Neuronal stem cell (in vitro differentiated cells): ENCODE measurements at regions not wholly inside any gene's neighbourhood (a gene's known extent, or its start where the extent isn't known, plus 50 kb on each side); places are given as distances from the start of the nearest gene placed in this dataset.
"Not testable (repeated sequence)": the region's sequence is repeated elsewhere in the genome, so short reads cannot be mapped to it uniquely, and the experiment has no call there.

Experiments used
- DNase-seq: peaks from one replicate; pipeline ENCODE4 v3.0.0-alpha.2; 2013; ENCODE audit warnings: low spot score
- H2AFZ ChIP-seq: one replicate; pipeline ENCODE4 v1.6.1; 2013; ENCODE audit warnings: mild to moderate bottlenecking, low read length, inconsistent platforms
- H2AK5ac ChIP-seq: 2 replicates; pipeline ENCODE4 v1.6.1; 2013; ENCODE audit warnings: low read depth, mild to moderate bottlenecking, inconsistent platforms, low read length, moderate library complexity, mixed read lengths
- H2BK120ac ChIP-seq: 2 replicates; pipeline ENCODE4 v1.6.1; 2013; ENCODE audit warnings: low read depth, mild to moderate bottlenecking, inconsistent platforms, low read length, moderate library complexity, mixed read lengths
- H2BK12ac ChIP-seq: one replicate; pipeline ENCODE4 v1.6.1; 2013; ENCODE audit warnings: low read length, inconsistent platforms
- H2BK15ac ChIP-seq: 2 replicates; pipeline ENCODE4 v1.6.1; 2013; ENCODE audit warnings: mild to moderate bottlenecking, low read length, inconsistent platforms, mixed read lengths
- H2BK5ac ChIP-seq: one replicate; pipeline ENCODE4 v1.6.1; 2013; ENCODE audit warnings: inconsistent platforms, mild to moderate bottlenecking, low read length, moderate library complexity
- H3K14ac ChIP-seq: one replicate; pipeline ENCODE4 v1.6.1; 2013; ENCODE audit warnings: low read length, inconsistent platforms
- H3K18ac ChIP-seq: 2 replicates; pipeline ENCODE4 v1.6.1; 2013; ENCODE audit warnings: low read length, inconsistent platforms
- H3K23ac ChIP-seq: 2 replicates; pipeline ENCODE4 v1.6.1; 2013; ENCODE audit warnings: low read depth, mild to moderate bottlenecking, mixed read lengths, low read length, inconsistent platforms; ENCODE audit not compliant: poor library complexity
- H3K27ac ChIP-seq: replicated peaks from 3 replicates; pipeline ENCODE4 v1.5.1; 2013; ENCODE audit warnings: low read length, inconsistent platforms
- H3K27me3 ChIP-seq, 3 experiments: 2 replicates each; pipeline ENCODE4 v1.6.1; 2013; ENCODE audit warnings: low read length in 3 of 3, mild to moderate bottlenecking in 2 of 3, inconsistent platforms in 1 of 3, low read depth in 1 of 3, mixed read lengths in 1 of 3, moderate library complexity in 1 of 3; ENCODE audit not compliant: control insufficient read depth in 3 of 3, insufficient read depth in 3 of 3
- H3K36me3 ChIP-seq, 2 donors: replicated peaks in 1 of 2; 2 replicates each; pipeline ENCODE4 v1.6.1; 2013; ENCODE audit warnings: low read length in 2 of 2; ENCODE audit not compliant: control insufficient read depth in 2 of 2, insufficient read depth in 2 of 2
- H3K4ac ChIP-seq: 2 replicates; pipeline ENCODE4 v1.6.1; 2013; ENCODE audit warnings: inconsistent platforms, mild to moderate bottlenecking, low read length, moderate library complexity
- H3K4me1 ChIP-seq, 2 donors: 1 replicate in 1 of 2; 2 replicates in 1 of 2; pipeline ENCODE4 v1.6.1; 2013; ENCODE audit warnings: low read length in 2 of 2, low read depth in 1 of 2; ENCODE audit not compliant: control insufficient read depth in 2 of 2, insufficient read depth in 1 of 2
- H3K4me2 ChIP-seq: one replicate; pipeline ENCODE4 v1.6.1; 2013; ENCODE audit warnings: mild to moderate bottlenecking, low read length, inconsistent platforms; ENCODE audit not compliant: insufficient read depth, poor library complexity, severe bottlenecking
- H3K4me3 ChIP-seq, 2 donors: 2 replicates each; pipeline ENCODE4 v1.5.1; 2013; ENCODE audit warnings: low read length in 2 of 2, mild to moderate bottlenecking in 2 of 2, inconsistent platforms in 1 of 2, moderate library complexity in 1 of 2
- H3K79me1 ChIP-seq: one replicate; pipeline ENCODE4 v1.6.1; 2013; ENCODE audit warnings: low read depth, mild to moderate bottlenecking, inconsistent platforms, low read length, moderate library complexity
- H3K9ac ChIP-seq: one replicate; pipeline ENCODE4 v1.6.1; 2013; ENCODE audit warnings: mild to moderate bottlenecking, low read depth, low read length, inconsistent platforms; ENCODE audit not compliant: poor library complexity
- H3K9me3 ChIP-seq, 2 donors: replicated peaks in 1 of 2; 2 replicates each; pipeline versions ENCODE3 to v1.6.1; 2013; ENCODE audit warnings: low read length in 2 of 2, mild to moderate bottlenecking in 2 of 2, inconsistent platforms in 1 of 2, low read depth in 1 of 2, mixed read lengths in 1 of 2, moderate library complexity in 1 of 2; ENCODE audit not compliant: control insufficient read depth in 2 of 2, insufficient read depth in 1 of 2
- H4K8ac ChIP-seq: one replicate; pipeline ENCODE4 v1.6.1; 2013; ENCODE audit warnings: low read depth, mild to moderate bottlenecking, inconsistent platforms, low read length, moderate library complexity
- H4K91ac ChIP-seq: one replicate; pipeline ENCODE4 v1.6.1; 2013; ENCODE audit warnings: low read length, low read depth, mild to moderate bottlenecking, inconsistent platforms; ENCODE audit not compliant: poor library complexity
- WGBS, 2 donors: extraction: QIAGEN DNeasy Blood & Tissue Kit; methylation state at CpG; one replicate each; pipeline ENCODE4 v1.1.7; 2013; ENCODE audit warnings: missing lambda C conversion rate in 2 of 2, mixed read lengths in 1 of 2; ENCODE audit not compliant: insufficient read length in 2 of 2, insufficient replicate concordance in 1 of 2; ENCODE audit errors: extremely low coverage in 2 of 2; 5-methylcytosine and 5-hydroxymethylcytosine counted together

DNA sequence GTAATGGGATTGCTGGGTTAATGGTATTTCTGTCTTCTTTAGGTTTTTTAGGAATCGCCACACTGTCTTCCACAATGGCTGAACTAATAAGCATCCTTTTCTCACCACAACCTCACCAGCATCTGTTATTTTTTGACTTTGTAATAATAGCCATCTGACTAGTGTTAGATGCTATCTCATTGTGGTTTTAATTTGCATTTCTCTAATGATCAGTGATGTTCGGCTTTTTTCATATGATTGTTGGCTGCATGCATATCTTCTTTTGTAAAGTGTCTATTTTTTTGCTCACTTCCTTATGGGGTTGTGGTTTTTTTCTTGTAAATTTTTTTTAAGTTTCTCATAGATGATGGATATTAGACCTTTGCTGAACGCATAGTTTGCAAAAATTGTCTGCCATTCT, 377.9 kb downstream of the GALC start:
- H4K8ac ChIP-seq, result no peak overlapping the region
- no peak overlapping the region for H3K4ac ChIP-seq
- no peak overlapping the region for H2BK120ac ChIP-seq
- H3K23ac ChIP-seq, result no peak overlapping the region
- H2AFZ ChIP-seq, result no peak overlapping the region
- no peak overlapping the region for H4K91ac ChIP-seq
- no peak overlapping the region for H3K27ac ChIP-seq
- H3K9ac ChIP-seq, result no peak overlapping the region
- H3K4me1 ChIP-seq, result no peaks in the 10 kb centered on the region
- no peak overlapping the region for H2AK5ac ChIP-seq
- WGBS, 2 donors, result no CpG with 5 or more reads among the region's 3 CpGs
- H3K9me3 ChIP-seq, result no peaks in the 10 kb centered on the region
- H3K14ac ChIP-seq, result no peak overlapping the region
- no peak for DNase-seq
- no peaks in the 10 kb centered on the region for H3K27me3 ChIP-seq
- no peaks in the 10 kb centered on the region for H3K36me3 ChIP-seq
- no peak overlapping the region for H3K4me3 ChIP-seq
- H2BK12ac ChIP-seq, result no peak overlapping the region
- no peak overlapping the region for H2BK5ac ChIP-seq
- no peak overlapping the region for H3K18ac ChIP-seq
- no peak overlapping the region for H2BK15ac ChIP-seq
- no peaks in the 10 kb centered on the region for H3K79me1 ChIP-seq
- H3K4me2 ChIP-seq, result no peak overlapping the region

DNA sequence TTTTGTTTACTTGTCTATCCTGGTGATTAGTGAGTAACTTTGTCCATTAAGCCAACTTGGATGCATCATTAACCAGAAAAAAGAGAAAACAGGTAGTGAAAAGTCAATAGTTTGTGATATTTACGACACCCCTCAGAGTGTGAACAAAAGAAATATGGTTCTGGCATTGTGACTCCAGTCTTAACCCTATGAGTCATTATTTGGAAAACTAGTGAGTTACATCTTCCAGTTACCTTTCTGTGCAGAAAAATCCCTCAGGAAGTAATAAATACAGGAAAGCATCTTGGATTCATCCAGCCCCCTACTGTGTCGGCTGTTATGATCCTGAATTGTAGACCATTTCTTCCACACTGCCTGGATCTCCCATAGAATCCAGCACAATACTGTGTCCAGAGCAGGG, 379.1 kb downstream of the GALC start:
- no CpG with 5 or more reads among the region's 2 CpGs for WGBS, 2 donors

DNA sequence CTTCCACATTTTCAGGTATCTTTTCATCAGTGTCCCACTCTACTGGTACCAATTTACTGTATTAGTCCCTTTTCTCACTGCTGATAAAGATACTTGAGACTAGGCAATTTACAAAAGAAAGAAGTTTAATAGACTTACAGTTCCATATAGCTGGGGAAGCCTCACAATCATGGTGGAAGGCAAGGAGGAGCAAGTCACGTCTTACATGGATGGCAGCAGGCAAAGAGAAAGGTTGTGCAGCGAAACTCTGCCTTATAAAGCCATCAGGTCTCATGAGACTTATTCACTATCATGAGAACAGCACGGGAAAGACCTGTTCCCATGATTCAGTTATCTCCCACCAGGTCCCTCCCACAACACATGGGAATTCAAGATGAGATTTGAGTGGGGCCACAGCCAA, 385.9 kb downstream of the GALC start:
- H2BK120ac ChIP-seq, H3K9ac ChIP-seq, H3K18ac ChIP-seq, H4K91ac ChIP-seq, H3K4me3 ChIP-seq, H2AFZ ChIP-seq, H2BK5ac ChIP-seq, H3K4ac ChIP-seq, H4K8ac ChIP-seq, H3K27me3 ChIP-seq, H3K9me3 ChIP-seq, DNase-seq, H3K27ac ChIP-seq, H2BK15ac ChIP-seq, H3K36me3 ChIP-seq, H3K4me1 ChIP-seq, H2AK5ac ChIP-seq, H3K23ac ChIP-seq, H2BK12ac ChIP-seq, H3K79me1 ChIP-seq, H3K4me2 ChIP-seq, H3K14ac ChIP-seq: not testable (repeated sequence)
- no CpG with 5 or more reads among the region's 3 CpGs for WGBS, 2 donors

More for the DNA sequence above, 379.1 kb downstream of the GALC start:
- no peaks in the 10 kb centered on the region for H3K36me3 ChIP-seq
- no peak overlapping the region for H2BK5ac ChIP-seq
- no peak overlapping the region for H3K4me2 ChIP-seq
- H2AFZ ChIP-seq, result no peak overlapping the region
- no peaks in the 10 kb centered on the region for H3K9me3 ChIP-seq
- H4K91ac ChIP-seq, result no peak overlapping the region
- no peak overlapping the region for H2BK12ac ChIP-seq
- DNase-seq, result no peak
- H4K8ac ChIP-seq, result no peak overlapping the region
- no peak overlapping the region for H3K4me3 ChIP-seq
- H3K4me1 ChIP-seq, result no peaks in the 10 kb centered on the region
- no peak overlapping the region for H3K27ac ChIP-seq
- H2BK120ac ChIP-seq, result no peak overlapping the region
- no peak overlapping the region for H3K4ac ChIP-seq
- no peak overlapping the region for H3K9ac ChIP-seq
- H3K79me1 ChIP-seq, result no peaks in the 10 kb centered on the region
- no peak overlapping the region for H3K14ac ChIP-seq
- no peak overlapping the region for H2BK15ac ChIP-seq
- H3K27me3 ChIP-seq, result no peaks in the 10 kb centered on the region
- H3K18ac ChIP-seq, result no peak overlapping the region
- no peak overlapping the region for H2AK5ac ChIP-seq
- H3K23ac ChIP-seq, result no peak overlapping the region

DNA sequence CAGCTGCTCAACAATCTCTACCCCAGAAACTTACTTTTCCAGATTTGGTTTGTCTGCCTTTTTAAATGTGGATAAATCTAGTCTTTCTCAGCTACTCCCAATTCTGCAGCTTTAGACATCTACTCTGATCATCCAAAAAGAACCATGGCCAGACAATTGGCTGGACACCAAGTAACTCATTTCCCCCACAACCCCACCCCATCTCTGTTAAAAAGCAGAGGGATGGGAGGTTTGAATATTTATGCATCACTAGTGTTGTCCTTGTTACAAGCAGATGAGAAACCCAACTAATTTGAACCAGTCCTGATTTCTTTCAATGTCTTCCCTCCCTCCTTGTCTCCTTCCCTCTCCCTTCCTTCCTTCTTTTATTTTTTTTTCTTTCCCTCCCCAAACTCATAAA, 391.9 kb downstream of the GALC start:
- no peaks in the 10 kb centered on the region for H3K4me1 ChIP-seq

More for the DNA sequence above, 391.9 kb downstream of the GALC start:
- no peak overlapping the region for H2BK5ac ChIP-seq
- no peak overlapping the region for H3K4me2 ChIP-seq
- no peak overlapping the region for H3K14ac ChIP-seq
- H3K27ac ChIP-seq, result no peak overlapping the region
- H3K4ac ChIP-seq, result no peak overlapping the region
- H3K79me1 ChIP-seq, result no peaks in the 10 kb centered on the region
- no peak overlapping the region for H2AFZ ChIP-seq
- no peak overlapping the region for H3K18ac ChIP-seq
- no peak overlapping the region for H2BK15ac ChIP-seq
- no peak overlapping the region for H3K23ac ChIP-seq
- no peak overlapping the region for H3K9ac ChIP-seq
- no peak overlapping the region for H3K4me3 ChIP-seq
- H4K91ac ChIP-seq, result no peak overlapping the region
- H3K36me3 ChIP-seq, result no peaks in the 10 kb centered on the region
- H3K27me3 ChIP-seq, result no peaks in the 10 kb centered on the region
- H2BK12ac ChIP-seq, result no peak overlapping the region
- no peak for DNase-seq
- no peak overlapping the region for H2AK5ac ChIP-seq
- no peak overlapping the region for H2BK120ac ChIP-seq
- no peaks in the 10 kb centered on the region for H3K9me3 ChIP-seq
- H4K8ac ChIP-seq, result no peak overlapping the region
